CD14-positive monocyte (primary cell): ENCODE measurements at regions not wholly inside any gene's neighbourhood (a gene's known extent, or its start where the extent isn't known, plus 50 kb on each side); places are given as distances from the start of the nearest gene placed in this dataset.

ENCODE experiments used
- DNase-seq, 3 donors: peaks; one replicate each; pipeline ENCODE4 v3.0.0-alpha.2; 2011 to 2022
- H2AFZ ChIP-seq: 2 replicates; pipeline ENCODE4 v1.6.0; 2012; ENCODE audit warnings: mild to moderate bottlenecking, low read depth, low read length, inconsistent platforms; ENCODE audit not compliant: insufficient read depth, poor library complexity, severe bottlenecking
- H3K27ac ChIP-seq, 2 donors: 1 replicate in 1 of 2; 2 replicates in 1 of 2; pipeline ENCODE4 v1.5.1; 2012 to 2013; ENCODE audit warnings: low read length in 2 of 2, control low read depth in 1 of 2, inconsistent platforms in 1 of 2, low read depth in 1 of 2, mild to moderate bottlenecking in 1 of 2
- H3K27me3 ChIP-seq, 2 donors: one replicate each; pipeline versions ENCODE4 v1.6.0 to v1.6.1; 2011 to 2013; ENCODE audit warnings: low read length in 2 of 2; ENCODE audit not compliant: control insufficient read depth in 2 of 2, insufficient read depth in 2 of 2
- H3K36me3 ChIP-seq, 2 donors: replicated peaks in 1 of 2; 1 replicate in 1 of 2; 2 replicates in 1 of 2; pipeline versions ENCODE4 v1.5.1 to v1.6.1; 2012 to 2013; ENCODE audit warnings: low read length in 2 of 2, control low read depth in 1 of 2, inconsistent platforms in 1 of 2, mild to moderate bottlenecking in 1 of 2; ENCODE audit not compliant: insufficient read depth in 2 of 2, control insufficient read depth in 1 of 2
- H3K4me1 ChIP-seq, 2 donors: 1 replicate in 1 of 2; 2 replicates in 1 of 2; pipeline versions ENCODE4 v1.5.1 to v1.6.1; 2012 to 2013; ENCODE audit warnings: low read length in 2 of 2, control low read depth in 1 of 2, inconsistent platforms in 1 of 2, mild to moderate bottlenecking in 1 of 2, moderate library complexity in 1 of 2; ENCODE audit not compliant: insufficient read depth in 2 of 2, control insufficient read depth in 1 of 2
- H3K4me2 ChIP-seq: replicated peaks from 2 replicates; pipeline ENCODE3; 2012; ENCODE audit warnings: low read length, moderate library complexity, mild to moderate bottlenecking; ENCODE audit not compliant: poor library complexity, severe bottlenecking; ENCODE audit errors: extremely low read depth
- H3K4me3 ChIP-seq, 3 experiments: fragments of 200-600 bp in 1 of 3; sonication (generic) in 1 of 3; replicated peaks in 1 of 3; 1 replicate in 2 of 3; 2 replicates in 1 of 3; pipeline ENCODE4 v1.5.1; 2011 to 2013; ENCODE audit warnings: low read length in 3 of 3, mild to moderate bottlenecking in 3 of 3, control low read depth in 2 of 3, low read depth in 2 of 3, inconsistent platforms in 1 of 3, moderate library complexity in 1 of 3
- H3K79me2 ChIP-seq: 2 replicates; pipeline ENCODE4 v1.6.0; 2012; ENCODE audit warnings: mild to moderate bottlenecking, control low read depth, inconsistent platforms, low read length, moderate library complexity; ENCODE audit not compliant: insufficient read depth
- H3K9ac ChIP-seq: 2 replicates; pipeline ENCODE4 v1.6.0; 2017; ENCODE audit warnings: low read length, mild to moderate bottlenecking; ENCODE audit not compliant: insufficient read depth, poor library complexity, severe bottlenecking
- H3K9me3 ChIP-seq, 2 donors: replicated peaks in 1 of 2; 1 replicate in 1 of 2; 2 replicates in 1 of 2; pipeline versions ENCODE4 v1.5.1 to v1.6.1; 2012 to 2013; ENCODE audit warnings: low read length in 2 of 2, control low read depth in 1 of 2; ENCODE audit not compliant: control insufficient read depth in 1 of 2, insufficient read depth in 1 of 2
- H4K20me1 ChIP-seq: 2 replicates; pipeline ENCODE4 v1.6.0; 2012; ENCODE audit warnings: mild to moderate bottlenecking, low read length, control low read depth, moderate library complexity; ENCODE audit not compliant: insufficient read depth
- H3K27ac Mint-ChIP-seq, 7 donors: one replicate each; pipeline ENCODE4 v1.8.0; 2020; ENCODE audit warnings: mild to moderate bottlenecking in 7 of 7, mixed read lengths in 7 of 7, moderate library complexity in 6 of 7, inconsistent platforms in 2 of 7
- H3K27me3 Mint-ChIP-seq, 3 donors: one replicate each; pipeline ENCODE4 v1.8.0; 2021 to 2022; ENCODE audit warnings: low read depth in 3 of 3, mild to moderate bottlenecking in 3 of 3, mixed read lengths in 3 of 3, moderate library complexity in 3 of 3, inconsistent platforms in 1 of 3
- H3K36me3 Mint-ChIP-seq, 2 donors: one replicate each; pipeline ENCODE4 v1.8.0; 2020; ENCODE audit warnings: mixed read lengths in 2 of 2, inconsistent platforms in 1 of 2, mild to moderate bottlenecking in 1 of 2
- H3K4me1 Mint-ChIP-seq: one replicate; pipeline ENCODE4 v1.8.0; 2020; ENCODE audit warnings: mild to moderate bottlenecking, mixed read lengths
- H3K4me3 Mint-ChIP-seq, 2 donors: one replicate each; pipeline ENCODE4 v1.8.0; 2020; ENCODE audit warnings: mild to moderate bottlenecking in 2 of 2, mixed read lengths in 2 of 2, moderate library complexity in 1 of 2
- H3K9me3 Mint-ChIP-seq, 7 donors: one replicate each; pipeline ENCODE4 v1.8.0; 2020 to 2022; ENCODE audit warnings: mixed read lengths in 7 of 7, mild to moderate bottlenecking in 6 of 7, moderate library complexity in 6 of 7, inconsistent platforms in 2 of 7
- WGBS: methylation state at CpG from one replicate; pipeline ENCODE4 v1.1.5; 2013; ENCODE audit warnings: missing lambda C conversion rate; ENCODE audit not compliant: insufficient coverage; 5-methylcytosine and 5-hydroxymethylcytosine counted together
- intact Hi-C, 2 donors: fragments of 100-400 bp; cut with micrococcal nuclease; formaldehyde crosslinking; loops; one replicate each; pipeline versions ENCODE4 v1.15.0 to v1.15.1; 2023
- TF ChIP-seq, protein P1 (sequence below): fragments of 200-600 bp; IDR thresholded peaks from one replicate; pipeline ENCODE4 v1.8.0; 2022; ENCODE audit warnings: antibody characterized with exemption, mild to moderate bottlenecking

DNA sequence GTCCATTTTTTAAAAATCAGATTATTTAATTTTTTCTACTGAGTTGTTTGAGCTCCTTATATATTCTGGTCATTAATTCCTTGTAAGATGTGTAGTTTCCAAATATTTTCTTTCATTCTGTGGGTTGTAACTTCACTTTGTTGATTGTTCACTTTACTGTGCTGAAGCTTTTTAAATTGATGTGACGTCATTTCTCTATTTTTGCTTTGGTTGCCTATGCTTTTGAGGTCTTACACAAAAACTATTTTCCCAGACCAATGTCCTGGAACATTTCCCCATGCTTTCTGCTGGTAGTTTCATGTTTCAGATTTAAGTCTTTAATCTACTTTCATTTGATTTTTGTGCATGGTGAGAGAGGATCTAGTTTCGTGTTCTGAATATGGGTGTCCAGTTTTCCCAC lies 753.6 kb downstream of the TRIML1 start:
- DNase-seq = no peak
- no peaks in the 10 kb centered on the region for H3K4me1 Mint-ChIP-seq
- no CpG with 5 or more reads among the region's 2 CpGs for WGBS
- intact Hi-C loops = no loop called here
- Histone ChIP-seq H3K27me3 (no peaks in the 10 kb centered on the region), H3K79me2 (no peaks in the 10 kb centered on the region), H3K4me3 (no peak overlapping the region), H4K20me1 (no peaks in the 10 kb centered on the region), H3K4me1 (no peaks in the 10 kb centered on the region), H3K9ac (no peak overlapping the region), H3K9me3 (no peaks in the 10 kb centered on the region), H2AFZ (no peak overlapping the region), H3K4me2 (no peak overlapping the region), H3K36me3 (no peaks in the 10 kb centered on the region), H3K27ac (no peak overlapping the region)
- H3K36me3 Mint-ChIP-seq = no peaks in the 10 kb centered on the region
- TF ChIP-seq, protein P1, sequence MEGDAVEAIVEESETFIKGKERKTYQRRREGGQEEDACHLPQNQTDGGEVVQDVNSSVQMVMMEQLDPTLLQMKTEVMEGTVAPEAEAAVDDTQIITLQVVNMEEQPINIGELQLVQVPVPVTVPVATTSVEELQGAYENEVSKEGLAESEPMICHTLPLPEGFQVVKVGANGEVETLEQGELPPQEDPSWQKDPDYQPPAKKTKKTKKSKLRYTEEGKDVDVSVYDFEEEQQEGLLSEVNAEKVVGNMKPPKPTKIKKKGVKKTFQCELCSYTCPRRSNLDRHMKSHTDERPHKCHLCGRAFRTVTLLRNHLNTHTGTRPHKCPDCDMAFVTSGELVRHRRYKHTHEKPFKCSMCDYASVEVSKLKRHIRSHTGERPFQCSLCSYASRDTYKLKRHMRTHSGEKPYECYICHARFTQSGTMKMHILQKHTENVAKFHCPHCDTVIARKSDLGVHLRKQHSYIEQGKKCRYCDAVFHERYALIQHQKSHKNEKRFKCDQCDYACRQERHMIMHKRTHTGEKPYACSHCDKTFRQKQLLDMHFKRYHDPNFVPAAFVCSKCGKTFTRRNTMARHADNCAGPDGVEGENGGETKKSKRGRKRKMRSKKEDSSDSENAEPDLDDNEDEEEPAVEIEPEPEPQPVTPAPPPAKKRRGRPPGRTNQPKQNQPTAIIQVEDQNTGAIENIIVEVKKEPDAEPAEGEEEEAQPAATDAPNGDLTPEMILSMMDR = no peak
- no peak overlapping the region for H3K4me3 Mint-ChIP-seq
- H3K9me3 Mint-ChIP-seq = peaks cover 0 to 5% (median 2%) of the 10 kb centered on the region in 7 donors
- no peak overlapping the region for H3K27ac Mint-ChIP-seq
- no peaks in the 10 kb centered on the region for H3K27me3 Mint-ChIP-seq

DNA sequence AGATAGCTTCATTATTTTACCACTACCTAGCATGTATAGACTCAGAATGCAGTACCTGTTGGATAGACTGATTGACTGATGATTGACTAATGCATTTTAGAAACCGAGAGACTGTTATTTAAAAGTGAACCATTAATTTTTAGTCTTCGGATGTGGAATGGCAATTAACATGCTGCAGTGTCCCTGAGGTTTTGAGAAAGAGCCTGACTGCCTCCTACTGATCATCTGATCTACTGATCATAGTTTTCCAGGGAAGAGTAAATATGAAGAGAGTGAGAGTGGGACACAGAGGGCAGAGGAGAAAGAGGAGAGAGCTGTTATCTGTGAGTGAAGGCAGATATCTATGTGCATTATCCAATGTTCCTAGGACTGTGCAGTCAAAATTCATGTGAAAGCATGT lies 764.7 kb downstream of the TRIML1 start:
- Mint-ChIP-seq H3K36me3 (no peaks in the 10 kb centered on the region), H3K4me3 (no peak overlapping the region), H3K27ac (peak overlapping the region in 1 of 7 donors; percentile 23), H3K27me3 (no peaks in the 10 kb centered on the region), H3K4me1 (no peaks in the 10 kb centered on the region), H3K9me3 (peaks cover 1 to 8% (median 3%) of the 10 kb centered on the region in 7 donors)
- TF ChIP-seq, protein P1 = no peak
- Histone ChIP-seq H3K4me1 (no peaks in the 10 kb centered on the region), H3K27me3 (no peaks in the 10 kb centered on the region), H3K4me3 (no peak overlapping the region), H3K4me2 (no peak overlapping the region), H3K9ac (no peak overlapping the region), H3K9me3 (peaks cover 0 to 6% of the 10 kb centered on the region in 2 donors), H3K79me2 (no peaks in the 10 kb centered on the region), H3K36me3 (no peaks in the 10 kb centered on the region), H4K20me1 (no peaks in the 10 kb centered on the region), H2AFZ (no peak overlapping the region), H3K27ac (no peak overlapping the region)
- DNase-seq = no peak
- 100% methylated on average over 1 of the region's 2 CpGs for WGBS
- intact Hi-C loops = no loop called here
